CD14-positive monocyte (primary cell): ENCODE measurements at regions not wholly inside any gene's neighbourhood (a gene's known extent, or its start where the extent isn't known, plus 50 kb on each side); places are given as distances from the start of the nearest gene placed in this dataset.
"Not testable (repeated sequence)": the region's sequence is repeated elsewhere in the genome, so short reads cannot be mapped to it uniquely, and the experiment has no call there.

Experiments used
- DNase-seq, 3 donors: peaks; one replicate each; pipeline ENCODE4 v3.0.0-alpha.2; 2011 to 2022
- H2AFZ ChIP-seq: 2 replicates; pipeline ENCODE4 v1.6.0; 2012; ENCODE audit warnings: mild to moderate bottlenecking, low read depth, low read length, inconsistent platforms; ENCODE audit not compliant: insufficient read depth, poor library complexity, severe bottlenecking
- H3K27ac ChIP-seq, 2 donors: 1 replicate in 1 of 2; 2 replicates in 1 of 2; pipeline ENCODE4 v1.5.1; 2012 to 2013; ENCODE audit warnings: low read length in 2 of 2, control low read depth in 1 of 2, inconsistent platforms in 1 of 2, low read depth in 1 of 2, mild to moderate bottlenecking in 1 of 2
- H3K27me3 ChIP-seq, 2 donors: one replicate each; pipeline versions ENCODE4 v1.6.0 to v1.6.1; 2011 to 2013; ENCODE audit warnings: low read length in 2 of 2; ENCODE audit not compliant: control insufficient read depth in 2 of 2, insufficient read depth in 2 of 2
- H3K36me3 ChIP-seq, 2 donors: replicated peaks in 1 of 2; 1 replicate in 1 of 2; 2 replicates in 1 of 2; pipeline versions ENCODE4 v1.5.1 to v1.6.1; 2012 to 2013; ENCODE audit warnings: low read length in 2 of 2, control low read depth in 1 of 2, inconsistent platforms in 1 of 2, mild to moderate bottlenecking in 1 of 2; ENCODE audit not compliant: insufficient read depth in 2 of 2, control insufficient read depth in 1 of 2
- H3K4me1 ChIP-seq, 2 donors: 1 replicate in 1 of 2; 2 replicates in 1 of 2; pipeline versions ENCODE4 v1.5.1 to v1.6.1; 2012 to 2013; ENCODE audit warnings: low read length in 2 of 2, control low read depth in 1 of 2, inconsistent platforms in 1 of 2, mild to moderate bottlenecking in 1 of 2, moderate library complexity in 1 of 2; ENCODE audit not compliant: insufficient read depth in 2 of 2, control insufficient read depth in 1 of 2
- H3K4me2 ChIP-seq: replicated peaks from 2 replicates; pipeline ENCODE3; 2012; ENCODE audit warnings: low read length, moderate library complexity, mild to moderate bottlenecking; ENCODE audit not compliant: poor library complexity, severe bottlenecking; ENCODE audit errors: extremely low read depth
- H3K4me3 ChIP-seq, 3 experiments: fragments of 200-600 bp in 1 of 3; sonication (generic) in 1 of 3; replicated peaks in 1 of 3; 1 replicate in 2 of 3; 2 replicates in 1 of 3; pipeline ENCODE4 v1.5.1; 2011 to 2013; ENCODE audit warnings: low read length in 3 of 3, mild to moderate bottlenecking in 3 of 3, control low read depth in 2 of 3, low read depth in 2 of 3, inconsistent platforms in 1 of 3, moderate library complexity in 1 of 3
- H3K79me2 ChIP-seq: 2 replicates; pipeline ENCODE4 v1.6.0; 2012; ENCODE audit warnings: mild to moderate bottlenecking, control low read depth, inconsistent platforms, low read length, moderate library complexity; ENCODE audit not compliant: insufficient read depth
- H3K9ac ChIP-seq: 2 replicates; pipeline ENCODE4 v1.6.0; 2017; ENCODE audit warnings: low read length, mild to moderate bottlenecking; ENCODE audit not compliant: insufficient read depth, poor library complexity, severe bottlenecking
- H3K9me3 ChIP-seq, 2 donors: replicated peaks in 1 of 2; 1 replicate in 1 of 2; 2 replicates in 1 of 2; pipeline versions ENCODE4 v1.5.1 to v1.6.1; 2012 to 2013; ENCODE audit warnings: low read length in 2 of 2, control low read depth in 1 of 2; ENCODE audit not compliant: control insufficient read depth in 1 of 2, insufficient read depth in 1 of 2
- H4K20me1 ChIP-seq: 2 replicates; pipeline ENCODE4 v1.6.0; 2012; ENCODE audit warnings: mild to moderate bottlenecking, low read length, control low read depth, moderate library complexity; ENCODE audit not compliant: insufficient read depth
- H3K27ac Mint-ChIP-seq, 7 donors: one replicate each; pipeline ENCODE4 v1.8.0; 2020; ENCODE audit warnings: mild to moderate bottlenecking in 7 of 7, mixed read lengths in 7 of 7, moderate library complexity in 6 of 7, inconsistent platforms in 2 of 7
- H3K27me3 Mint-ChIP-seq, 3 donors: one replicate each; pipeline ENCODE4 v1.8.0; 2021 to 2022; ENCODE audit warnings: low read depth in 3 of 3, mild to moderate bottlenecking in 3 of 3, mixed read lengths in 3 of 3, moderate library complexity in 3 of 3, inconsistent platforms in 1 of 3
- H3K36me3 Mint-ChIP-seq, 2 donors: one replicate each; pipeline ENCODE4 v1.8.0; 2020; ENCODE audit warnings: mixed read lengths in 2 of 2, inconsistent platforms in 1 of 2, mild to moderate bottlenecking in 1 of 2
- H3K4me1 Mint-ChIP-seq: one replicate; pipeline ENCODE4 v1.8.0; 2020; ENCODE audit warnings: mild to moderate bottlenecking, mixed read lengths
- H3K4me3 Mint-ChIP-seq, 2 donors: one replicate each; pipeline ENCODE4 v1.8.0; 2020; ENCODE audit warnings: mild to moderate bottlenecking in 2 of 2, mixed read lengths in 2 of 2, moderate library complexity in 1 of 2
- H3K9me3 Mint-ChIP-seq, 7 donors: one replicate each; pipeline ENCODE4 v1.8.0; 2020 to 2022; ENCODE audit warnings: mixed read lengths in 7 of 7, mild to moderate bottlenecking in 6 of 7, moderate library complexity in 6 of 7, inconsistent platforms in 2 of 7
- WGBS: methylation state at CpG from one replicate; pipeline ENCODE4 v1.1.5; 2013; ENCODE audit warnings: missing lambda C conversion rate; ENCODE audit not compliant: insufficient coverage; 5-methylcytosine and 5-hydroxymethylcytosine counted together
- intact Hi-C, 2 donors: fragments of 100-400 bp; cut with micrococcal nuclease; formaldehyde crosslinking; loops; one replicate each; pipeline versions ENCODE4 v1.15.0 to v1.15.1; 2023

DNA sequence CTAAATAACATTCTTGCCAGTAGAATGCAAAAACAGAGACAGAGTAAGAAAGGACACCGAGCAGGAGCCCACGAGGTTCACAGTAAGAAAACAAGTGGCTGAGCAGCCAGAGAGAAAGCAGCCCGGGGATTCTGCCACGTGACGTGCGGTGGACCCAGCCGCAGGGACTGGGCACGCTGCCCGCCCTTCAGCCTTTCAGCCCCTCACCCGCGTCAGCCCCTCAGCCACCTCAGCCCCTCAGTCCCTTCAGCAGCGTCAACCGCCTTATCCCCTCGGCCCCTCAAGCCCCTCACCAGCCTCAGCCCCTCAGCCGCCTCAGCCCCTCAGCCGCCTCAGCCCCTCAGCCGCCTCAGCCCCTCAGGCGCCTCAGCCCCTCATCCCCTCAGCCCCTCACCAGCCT lies 1532.2 kb downstream of the REEP3 start:
- H3K27me3 ChIP-seq, H3K27ac ChIP-seq, H3K79me2 ChIP-seq, H2AFZ ChIP-seq, H3K4me1 Mint-ChIP-seq, H3K4me3 ChIP-seq, H3K36me3 ChIP-seq, DNase-seq, H3K27me3 Mint-ChIP-seq, H3K4me2 ChIP-seq, H3K4me3 Mint-ChIP-seq, H4K20me1 ChIP-seq, H3K27ac Mint-ChIP-seq, intact Hi-C loops, H3K4me1 ChIP-seq, H3K36me3 Mint-ChIP-seq, H3K9ac ChIP-seq: not testable (repeated sequence)
- peaks cover 14 to 35% (median 19%) of the 10 kb centered on the region in 7 donors for H3K9me3 Mint-ChIP-seq
- H3K9me3 ChIP-seq = peaks cover 6 to 31% of the 10 kb centered on the region in 2 donors
- WGBS = 87% methylated on average over 6 of the region's 18 CpGs

DNA sequence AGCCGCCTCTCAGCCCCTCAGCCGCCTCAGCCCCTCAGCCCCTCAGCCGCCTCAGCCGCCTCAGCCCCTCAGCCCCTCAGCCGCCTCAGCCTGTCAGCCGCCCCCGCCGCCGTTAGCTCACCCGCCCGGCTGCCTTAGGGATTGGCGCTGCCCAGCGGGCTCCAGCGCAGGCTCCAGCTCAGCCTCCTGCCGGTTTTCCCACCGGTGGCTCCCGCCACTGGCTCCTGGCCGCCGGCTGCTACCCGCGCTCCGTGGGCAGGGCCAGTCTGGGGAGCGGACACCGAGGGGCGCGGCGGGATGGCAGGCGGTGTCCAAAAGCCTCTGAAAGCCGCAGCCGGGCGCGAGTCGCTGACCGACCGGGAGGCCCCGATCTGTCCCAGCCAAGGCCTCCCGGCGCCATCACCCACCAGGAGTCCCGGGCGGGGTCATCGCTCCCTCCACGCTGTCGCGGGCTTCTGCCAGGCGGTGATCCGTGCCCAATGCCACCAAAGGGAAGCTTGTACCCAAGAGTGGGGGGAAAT lies 1532.7 kb downstream of the REEP3 start:
- H3K4me1 Mint-ChIP-seq, H3K9ac ChIP-seq, DNase-seq, H3K79me2 ChIP-seq, intact Hi-C loops, H3K27me3 ChIP-seq, H4K20me1 ChIP-seq, H3K27ac ChIP-seq, H3K4me1 ChIP-seq, H3K27me3 Mint-ChIP-seq, H3K4me3 ChIP-seq, H3K36me3 Mint-ChIP-seq, H3K4me3 Mint-ChIP-seq, H3K4me2 ChIP-seq, H2AFZ ChIP-seq, H3K36me3 ChIP-seq, H3K27ac Mint-ChIP-seq: not testable (repeated sequence)
- H3K9me3 Mint-ChIP-seq = peaks cover 14 to 35% (median 18%) of the 10 kb centered on the region in 7 donors
- H3K9me3 ChIP-seq = peaks cover 6 to 31% of the 10 kb centered on the region in 2 donors
- 73% methylated on average over 29 of the region's 46 CpGs for WGBS

GRCh38 chr10:65054701-65055100 lies 1533.5 kb downstream of the REEP3 start:
- WGBS = 94% methylated on average over 8 of the region's 12 CpGs
- H3K4me1 ChIP-seq, H3K4me3 Mint-ChIP-seq, H3K27me3 ChIP-seq, H4K20me1 ChIP-seq, H3K4me2 ChIP-seq, H3K27ac ChIP-seq, H3K9ac ChIP-seq, H3K36me3 Mint-ChIP-seq, H3K4me1 Mint-ChIP-seq, H3K36me3 ChIP-seq, DNase-seq, H3K27me3 Mint-ChIP-seq, intact Hi-C loops, H2AFZ ChIP-seq, H3K79me2 ChIP-seq, H3K4me3 ChIP-seq: not testable (repeated sequence)
- peak overlapping the region in 1 of 7 donors; percentile 7 for H3K27ac Mint-ChIP-seq
- peaks cover 6 to 31% of the 10 kb centered on the region in 2 donors for H3K9me3 ChIP-seq
- peaks cover 14 to 35% (median 18%) of the 10 kb centered on the region in 7 donors for H3K9me3 Mint-ChIP-seq
